VCaP (cell line): ENCODE measurements at regions not wholly inside any gene's neighbourhood (a gene's known extent, or its start where the extent isn't known, plus 50 kb on each side); places are given as distances from the start of the nearest gene placed in this dataset.

Experiments
- H3K27ac ChIP-seq: fragments of 450-650 bp; 2 replicates; pipeline ENCODE4 v1.5.1; 2017
- TF ChIP-seq, protein P1 (sequence below): fragments of 450-650 bp; conservative IDR thresholded peaks from 2 replicates; pipeline ENCODE4 v1.5.1; 2017; ENCODE audit warnings: mild to moderate bottlenecking, moderate library complexity

GRCh38 chr6:77181749-77182148, 281.5 kb downstream of the HTR1B start:
- TF ChIP-seq, protein P1, sequence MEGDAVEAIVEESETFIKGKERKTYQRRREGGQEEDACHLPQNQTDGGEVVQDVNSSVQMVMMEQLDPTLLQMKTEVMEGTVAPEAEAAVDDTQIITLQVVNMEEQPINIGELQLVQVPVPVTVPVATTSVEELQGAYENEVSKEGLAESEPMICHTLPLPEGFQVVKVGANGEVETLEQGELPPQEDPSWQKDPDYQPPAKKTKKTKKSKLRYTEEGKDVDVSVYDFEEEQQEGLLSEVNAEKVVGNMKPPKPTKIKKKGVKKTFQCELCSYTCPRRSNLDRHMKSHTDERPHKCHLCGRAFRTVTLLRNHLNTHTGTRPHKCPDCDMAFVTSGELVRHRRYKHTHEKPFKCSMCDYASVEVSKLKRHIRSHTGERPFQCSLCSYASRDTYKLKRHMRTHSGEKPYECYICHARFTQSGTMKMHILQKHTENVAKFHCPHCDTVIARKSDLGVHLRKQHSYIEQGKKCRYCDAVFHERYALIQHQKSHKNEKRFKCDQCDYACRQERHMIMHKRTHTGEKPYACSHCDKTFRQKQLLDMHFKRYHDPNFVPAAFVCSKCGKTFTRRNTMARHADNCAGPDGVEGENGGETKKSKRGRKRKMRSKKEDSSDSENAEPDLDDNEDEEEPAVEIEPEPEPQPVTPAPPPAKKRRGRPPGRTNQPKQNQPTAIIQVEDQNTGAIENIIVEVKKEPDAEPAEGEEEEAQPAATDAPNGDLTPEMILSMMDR, result no peak
- no peak overlapping the region for H3K27ac ChIP-seq

DNA sequence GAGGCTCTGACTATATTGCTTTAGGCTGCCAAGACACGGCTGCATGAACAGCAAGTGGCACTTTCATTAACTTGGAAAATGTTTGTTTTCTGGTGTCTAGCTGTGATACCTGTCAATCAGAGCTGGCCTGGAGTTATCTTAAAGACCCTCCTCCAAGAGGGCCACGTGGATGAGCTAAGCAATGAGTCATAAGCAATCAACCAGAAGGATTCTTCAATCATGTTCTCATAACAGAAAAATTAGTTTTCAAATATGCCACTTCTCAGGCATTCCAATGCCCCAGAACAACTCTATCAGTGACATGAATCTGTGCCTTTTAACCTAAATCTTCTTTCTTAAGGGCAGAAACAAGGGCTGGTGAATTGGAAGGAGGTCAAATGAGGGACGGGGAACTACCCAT, 283.0 kb downstream of the HTR1B start:
- no peak overlapping the region for H3K27ac ChIP-seq
- TF ChIP-seq, protein P1, result no peak

GRCh38 chr6:77178821-77179220, 284.5 kb downstream of the HTR1B start:
- no peak overlapping the region for H3K27ac ChIP-seq

DNA sequence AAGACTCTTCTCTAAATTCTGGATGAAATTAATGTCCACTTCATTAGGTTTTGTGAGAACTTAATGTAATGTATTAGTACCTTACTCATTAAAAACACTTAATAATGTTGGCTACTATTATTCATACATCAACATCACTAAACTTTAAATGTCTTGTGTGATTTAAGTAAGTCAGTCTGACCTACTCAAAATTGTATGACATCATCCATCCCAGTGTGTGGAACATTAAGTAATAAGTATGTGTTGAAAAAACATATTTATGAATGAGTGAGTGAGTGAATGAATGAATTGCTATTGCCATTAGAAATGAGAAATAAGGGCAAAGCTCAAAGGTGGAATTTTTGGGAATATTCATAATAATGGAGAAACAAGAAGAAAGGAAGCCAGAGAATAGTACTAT, 285.8 kb downstream of the HTR1B start:
- no peak overlapping the region for H3K27ac ChIP-seq
- TF ChIP-seq, protein P1, result no peak

More at GRCh38 chr6:77178821-77179220, 284.5 kb downstream of the HTR1B start:
- TF ChIP-seq, protein P1, result no peak

GRCh38 chr6:77173472-77174074, 289.7 kb downstream of the HTR1B start:
- H3K27ac ChIP-seq, result no peak overlapping the region
- TF ChIP-seq, protein P1, result peak; percentile 42

GRCh38 chr6:77172578-77172977, 290.7 kb downstream of the HTR1B start:
- TF ChIP-seq, protein P1, result no peak
- no peak overlapping the region for H3K27ac ChIP-seq

DNA sequence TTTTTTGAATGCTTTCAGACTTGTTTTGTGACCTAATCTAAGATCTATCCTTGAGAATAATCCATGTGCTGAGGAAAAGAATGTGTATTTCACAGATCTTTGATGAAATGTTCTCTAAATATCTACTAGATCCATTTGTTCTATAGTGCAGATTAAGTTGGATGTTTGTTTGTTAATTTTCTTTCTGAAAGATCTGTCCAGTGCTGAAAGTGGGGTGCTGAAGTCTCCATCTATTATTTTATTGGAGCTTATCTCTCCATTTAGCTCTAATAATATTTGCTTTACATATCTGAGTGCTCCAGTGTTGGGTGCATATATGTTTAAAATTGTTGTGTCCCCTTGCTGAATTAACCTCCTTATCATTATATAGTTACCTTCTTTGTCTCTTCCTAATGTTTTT, 303.6 kb downstream of the HTR1B start:
- H3K27ac ChIP-seq, result no peak overlapping the region
- TF ChIP-seq, protein P1, result no peak
